PFSK-1 (cell line): ENCODE measurements at regions not wholly inside any gene's neighbourhood (a gene's known extent, or its start where the extent isn't known, plus 50 kb on each side); places are given as distances from the start of the nearest gene placed in this dataset.

ENCODE experiments used
- FOXP2 ChIP-seq: optimal IDR thresholded peaks from 2 replicates; pipeline ENCODE3; 2011; ENCODE audit warnings: borderline replicate concordance, control low read depth, inconsistent platforms; ENCODE audit not compliant: insufficient read depth; ENCODE audit errors: extremely low read length, extremely low read depth
- POLR2AphosphoS5 ChIP-seq: IDR thresholded peaks from 2 replicates; pipeline ENCODE4 v1.6.1; 2012; ENCODE audit warnings: low read depth, mild to moderate bottlenecking, control low read depth, low read length, moderate library complexity
- REST ChIP-seq, 2 experiments: IDR thresholded peaks; 2 replicates each; pipeline versions ENCODE4 v1.6.1 to v1.8.0; 2011 to 2012; ENCODE audit warnings: low read depth in 2 of 2, low read length in 2 of 2, control low read depth in 1 of 2, inconsistent platforms in 1 of 2, mild to moderate bottlenecking in 1 of 2, moderate library complexity in 1 of 2; ENCODE audit not compliant: insufficient read depth in 1 of 2
- SIN3A ChIP-seq: IDR thresholded peaks from 2 replicates; pipeline ENCODE4 v1.6.1; 2012; ENCODE audit warnings: mild to moderate bottlenecking, low read length, moderate library complexity, borderline replicate concordance; ENCODE audit not compliant: insufficient read depth
- TAF1 ChIP-seq: IDR thresholded peaks from 2 replicates; pipeline ENCODE4 v1.6.1; 2012; ENCODE audit warnings: low read length, control low read depth, borderline replicate concordance; ENCODE audit not compliant: insufficient read depth

GRCh38 chrX:45400027-45400779, 199.5 kb upstream of the DIPK2B start:
- no peak for TF ChIP-seq POLR2AphosphoS5
- TF ChIP-seq REST (IDR thresholded peaks at IDR 0.05; ENCODE audit: insufficient read depth in 1 of 2, low read depth in 2 of 2, low read length in 2 of 2), result no peak
- TF ChIP-seq TAF1, result no peak
- TF ChIP-seq FOXP2, result no peak
- no peak for TF ChIP-seq SIN3A

DNA sequence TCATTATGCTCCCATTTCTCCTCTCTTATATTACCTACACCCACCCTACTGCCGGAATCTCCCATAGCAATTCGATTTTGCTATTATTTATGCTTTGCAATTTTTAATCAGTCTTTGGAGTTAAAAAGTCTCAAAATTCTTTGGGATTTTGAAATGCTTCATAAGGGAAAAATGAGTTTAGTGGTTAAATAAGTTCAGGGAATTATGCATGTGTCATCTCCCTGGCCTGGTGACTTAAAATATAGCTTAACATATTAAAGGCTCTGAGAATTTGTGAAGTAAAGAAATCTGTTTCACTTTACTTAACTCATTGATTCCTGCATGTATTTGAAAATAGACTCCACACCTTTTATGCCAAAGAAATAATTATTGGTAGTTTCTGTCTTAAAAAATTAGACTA, 185.1 kb upstream of the DIPK2B start:
- TF ChIP-seq TAF1 (no peak), FOXP2 (no peak), POLR2AphosphoS5 (no peak), REST (IDR thresholded peaks at IDR 0.05; ENCODE audit: insufficient read depth in 1 of 2, low read depth in 2 of 2, low read length in 2 of 2) (no peak), SIN3A (no peak)

- TF ChIP-seq POLR2AphosphoS5 (no peak), TAF1 (no peak), FOXP2 (no peak), SIN3A (no peak), REST (IDR thresholded peaks at IDR 0.05; ENCODE audit: insufficient read depth in 1 of 2, low read depth in 2 of 2, low read length in 2 of 2) (no peak)
Observed at GRCh38 chrX:45381841-45382240, 181.2 kb upstream of the DIPK2B start.

GRCh38 chrX:45381366-45381765, 180.7 kb upstream of the DIPK2B start:
- TF ChIP-seq REST (IDR thresholded peaks at IDR 0.05; ENCODE audit: insufficient read depth in 1 of 2, low read depth in 2 of 2, low read length in 2 of 2) (no peak), POLR2AphosphoS5 (no peak)

DNA sequence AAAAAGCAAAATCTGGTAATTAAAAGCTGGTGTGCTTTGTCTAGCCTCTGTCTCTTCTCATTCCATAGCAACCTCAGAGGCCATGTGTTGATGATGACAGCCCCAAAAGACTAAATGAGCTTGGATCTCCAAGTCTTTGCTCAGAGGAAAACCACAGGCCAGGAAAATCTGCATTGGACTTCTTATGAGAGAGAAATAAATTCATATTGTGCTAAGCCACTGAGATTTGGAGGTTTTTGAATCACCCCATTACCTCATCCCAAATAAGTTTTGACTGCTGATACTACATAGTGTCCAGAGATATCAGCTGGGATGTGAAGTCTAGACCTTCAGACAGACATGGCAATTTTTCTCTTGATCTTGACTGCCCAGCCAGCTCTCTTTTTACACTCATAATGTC, 178.6 kb upstream of the DIPK2B start:
- TF ChIP-seq FOXP2 (no peak), TAF1 (no peak), POLR2AphosphoS5 (no peak), SIN3A (no peak), REST (IDR thresholded peaks at IDR 0.05; ENCODE audit: insufficient read depth in 1 of 2, low read depth in 2 of 2, low read length in 2 of 2) (no peak)
